GM23338 (cell line): ENCODE measurements at regions not wholly inside any gene's neighbourhood (a gene's known extent, or its start where the extent isn't known, plus 50 kb on each side); places are given as distances from the start of the nearest gene placed in this dataset.

ENCODE experiments used
- CTCF ChIP-seq, 2 experiments: fragments of 200-600 bp in 1 of 2; sonication (generic) in 1 of 2; conservative IDR thresholded peaks; 2 replicates each; pipeline versions ENCODE4 v1.5.1 to v1.6.1; 2016 to 2017; ENCODE audit warnings: antibody characterized with exemption in 2 of 2, low read depth in 2 of 2, mild to moderate bottlenecking in 2 of 2, moderate library complexity in 1 of 2
- EZH2 ChIP-seq: fragments of 200-600 bp; sonication (generic); IDR thresholded peaks from one replicate; pipeline ENCODE4 v1.8.0; 2017; ENCODE audit warnings: antibody characterized with exemption, mild to moderate bottlenecking, low read depth; ENCODE audit not compliant: unreplicated experiment
- NANOG ChIP-seq: IDR thresholded peaks from 2 replicates; pipeline ENCODE4 v1.6.1; 2016; ENCODE audit warnings: antibody characterized with exemption, borderline replicate concordance

GRCh38 chr19:31497709-31498108 is 148.5 kb upstream of the TSHZ3 start:
- no peak for TF ChIP-seq EZH2
- TF ChIP-seq CTCF (conservative IDR thresholded peaks at IDR 0.05; ENCODE audit: low read depth in 2 of 2) = no peak
- no peak for TF ChIP-seq NANOG
